IPS-18a (cell line): ENCODE measurements at regions not wholly inside any gene's neighbourhood (a gene's known extent, or its start where the extent isn't known, plus 50 kb on each side); places are given as distances from the start of the nearest gene placed in this dataset.
"Not testable (repeated sequence)": the region's sequence is repeated elsewhere in the genome, so short reads cannot be mapped to it uniquely, and the experiment has no call there.

Experiments
- H3K27ac ChIP-seq: one replicate; pipeline ENCODE4 v1.5.1; 2013; ENCODE audit warnings: low read length
- H3K27me3 ChIP-seq: one replicate; pipeline ENCODE4 v1.6.1; 2013; ENCODE audit warnings: mild to moderate bottlenecking, low read length; ENCODE audit not compliant: control insufficient read depth, insufficient read depth
- H3K36me3 ChIP-seq: one replicate; pipeline ENCODE4 v1.6.1; 2013; ENCODE audit warnings: low read depth, low read length; ENCODE audit not compliant: control insufficient read depth
- H3K4me1 ChIP-seq: one replicate; pipeline ENCODE4 v1.6.1; 2013; ENCODE audit warnings: low read depth, low read length; ENCODE audit not compliant: control insufficient read depth
- H3K4me3 ChIP-seq: one replicate; pipeline ENCODE4 v1.5.1; 2013; ENCODE audit warnings: low read length
- H3K9ac ChIP-seq: one replicate; pipeline ENCODE4 v1.6.1; 2013; ENCODE audit warnings: mild to moderate bottlenecking, low read length, moderate library complexity
- H3K9me3 ChIP-seq: one replicate; pipeline ENCODE4 v1.6.1; 2013; ENCODE audit warnings: low read depth, low read length; ENCODE audit not compliant: control insufficient read depth

- Histone ChIP-seq H3K27ac (no peak overlapping the region), H3K9me3 (no peaks in the 10 kb centered on the region), H3K4me1 (no peaks in the 10 kb centered on the region), H3K9ac (no peak overlapping the region), H3K4me3 (no peak overlapping the region), H3K27me3 (no peaks in the 10 kb centered on the region), H3K36me3 (no peaks in the 10 kb centered on the region)
Measured at GRCh38 chr3:39558775-39559306, 91.4 kb downstream of the MOBP start.

GRCh38 chr3:39559543-39559942 is 92.1 kb downstream of the MOBP start:
- no peaks in the 10 kb centered on the region for H3K4me1 ChIP-seq
- H3K27me3 ChIP-seq: no peaks in the 10 kb centered on the region
- H3K4me3 ChIP-seq: no peak overlapping the region
- H3K9ac ChIP-seq: no peak overlapping the region
- H3K36me3 ChIP-seq: no peaks in the 10 kb centered on the region
- H3K27ac ChIP-seq: no peak overlapping the region
- no peaks in the 10 kb centered on the region for H3K9me3 ChIP-seq

GRCh38 chr3:39568508-39568907 is 101.0 kb downstream of the MOBP start:
- H3K27me3 ChIP-seq: no peaks in the 10 kb centered on the region
- H3K9ac ChIP-seq: no peak overlapping the region
- no peaks in the 10 kb centered on the region for H3K4me1 ChIP-seq
- H3K27ac ChIP-seq: no peak overlapping the region
- no peaks in the 10 kb centered on the region for H3K9me3 ChIP-seq
- H3K4me3 ChIP-seq: no peak overlapping the region
- H3K36me3 ChIP-seq: no peaks in the 10 kb centered on the region

GRCh38 chr3:39569095-39569494 is 101.6 kb downstream of the MOBP start:
- H3K4me1 ChIP-seq: no peaks in the 10 kb centered on the region
- no peak overlapping the region for H3K27ac ChIP-seq
- H3K4me3 ChIP-seq: no peak overlapping the region
- no peaks in the 10 kb centered on the region for H3K9me3 ChIP-seq
- no peak overlapping the region for H3K9ac ChIP-seq
- no peaks in the 10 kb centered on the region for H3K36me3 ChIP-seq
- H3K27me3 ChIP-seq: no peaks in the 10 kb centered on the region

- Histone ChIP-seq H3K4me3 (no peak overlapping the region), H3K4me1 (peaks cover 26% of the 10 kb centered on the region), H3K27ac (no peak overlapping the region), H3K36me3 (no peaks in the 10 kb centered on the region), H3K9me3 (no peaks in the 10 kb centered on the region), H3K9ac (no peak overlapping the region), H3K27me3 (no peaks in the 10 kb centered on the region)
Measured at GRCh38 chr3:39573392-39573791, 105.9 kb downstream of the MOBP start.

GRCh38 chr3:39577541-39577940 is 110.1 kb downstream of the MOBP start:
- peak overlapping the region; percentile 13 for H3K4me3 ChIP-seq
- H3K9me3 ChIP-seq: no peaks in the 10 kb centered on the region
- no peaks in the 10 kb centered on the region for H3K27me3 ChIP-seq
- H3K27ac ChIP-seq: peak overlapping the region; percentile 65
- no peaks in the 10 kb centered on the region for H3K36me3 ChIP-seq
- peaks cover 26% of the 10 kb centered on the region for H3K4me1 ChIP-seq
- H3K9ac ChIP-seq: peak overlapping the region; percentile 48

- H3K36me3 ChIP-seq, H3K27ac ChIP-seq, H3K9me3 ChIP-seq, H3K9ac ChIP-seq, H3K4me1 ChIP-seq, H3K4me3 ChIP-seq, H3K27me3 ChIP-seq: not testable (repeated sequence)
Measured at GRCh38 chr3:39586215-39586614, 118.7 kb downstream of the MOBP start.

GRCh38 chr3:39587113-39587512 is 119.6 kb downstream of the MOBP start:
- peaks cover 8% of the 10 kb centered on the region for H3K4me1 ChIP-seq
- no peaks in the 10 kb centered on the region for H3K27me3 ChIP-seq
- H3K27ac ChIP-seq: no peak overlapping the region
- no peaks in the 10 kb centered on the region for H3K9me3 ChIP-seq
- H3K4me3 ChIP-seq: no peak overlapping the region
- no peak overlapping the region for H3K9ac ChIP-seq
- no peaks in the 10 kb centered on the region for H3K36me3 ChIP-seq

GRCh38 chr3:39590806-39591205 is 123.3 kb downstream of the MOBP start:
- Histone ChIP-seq H3K4me1 (no peaks in the 10 kb centered on the region), H3K9ac (no peak overlapping the region), H3K27ac (no peak overlapping the region), H3K9me3 (no peaks in the 10 kb centered on the region), H3K36me3 (no peaks in the 10 kb centered on the region), H3K4me3 (no peak overlapping the region), H3K27me3 (no peaks in the 10 kb centered on the region)

- Histone ChIP-seq H3K27ac (no peak overlapping the region), H3K36me3 (no peaks in the 10 kb centered on the region), H3K9me3 (no peaks in the 10 kb centered on the region), H3K4me3 (no peak overlapping the region), H3K27me3 (no peaks in the 10 kb centered on the region), H3K4me1 (no peaks in the 10 kb centered on the region), H3K9ac (no peak overlapping the region)
Measured at GRCh38 chr3:39592311-39593050, 125.0 kb downstream of the MOBP start.

GRCh38 chr3:39593341-39593740 is 125.9 kb downstream of the MOBP start:
- Histone ChIP-seq H3K27ac (no peak overlapping the region), H3K4me1 (no peaks in the 10 kb centered on the region), H3K27me3 (no peaks in the 10 kb centered on the region), H3K36me3 (no peaks in the 10 kb centered on the region), H3K4me3 (no peak overlapping the region), H3K9ac (no peak overlapping the region), H3K9me3 (no peaks in the 10 kb centered on the region)

GRCh38 chr3:39601241-39601640 is 133.8 kb downstream of the MOBP start:
- Histone ChIP-seq H3K9ac (no peak overlapping the region), H3K36me3 (no peaks in the 10 kb centered on the region), H3K27me3 (no peaks in the 10 kb centered on the region), H3K27ac (no peak overlapping the region), H3K4me1 (peaks cover 4% of the 10 kb centered on the region), H3K4me3 (no peak overlapping the region), H3K9me3 (no peaks in the 10 kb centered on the region)
